Suprapubic skin (tissue), 4 donors: ENCODE measurements at regions not wholly inside any gene's neighbourhood (a gene's known extent, or its start where the extent isn't known, plus 50 kb on each side); places are given as distances from the start of the nearest gene placed in this dataset.

ENCODE experiments used
- DNase-seq, 2 donors: peaks; one replicate each; pipeline ENCODE4 v3.0.0-alpha.2; 2019; ENCODE audit warnings: low spot score in 2 of 2
- H3K27ac ChIP-seq: fragments of 200-600 bp; sonication (generic); one replicate; pipeline ENCODE4 v1.5.1; 2019
- H3K27me3 ChIP-seq: fragments of 200-600 bp; sonication (generic); one replicate; pipeline ENCODE4 v1.5.1; 2019
- H3K36me3 ChIP-seq: fragments of 200-600 bp; sonication (generic); one replicate; pipeline ENCODE4 v1.5.1; 2019
- H3K4me1 ChIP-seq: fragments of 200-600 bp; sonication (generic); one replicate; pipeline ENCODE4 v1.5.1; 2019
- H3K4me3 ChIP-seq: fragments of 200-600 bp; sonication (generic); one replicate; pipeline ENCODE4 v1.5.1; 2019; ENCODE audit warnings: mild to moderate bottlenecking
- H3K9me3 ChIP-seq: fragments of 200-600 bp; sonication (generic); one replicate; pipeline ENCODE4 v1.5.1; 2019
- CTCF ChIP-seq, 2 donors: fragments of 200-600 bp in 1 of 2; fragments of 450-650 bp in 1 of 2; sonication (generic) in 1 of 2; IDR thresholded peaks; one replicate each; pipeline ENCODE4 v1.5.1; 2016 to 2019; ENCODE audit warnings: antibody characterized with exemption in 2 of 2, mild to moderate bottlenecking in 1 of 2, moderate library complexity in 1 of 2
- EP300 ChIP-seq: sonication (generic); formaldehyde crosslinking; IDR thresholded peaks from one replicate; pipeline ENCODE4 v1.6.1; 2017; ENCODE audit warnings: antibody characterized with exemption
- POLR2A ChIP-seq, 2 donors: fragments of 450-650 bp; IDR thresholded peaks; one replicate each; pipeline ENCODE4 v1.6.1; 2017; ENCODE audit warnings: antibody characterized with exemption in 2 of 2, mild to moderate bottlenecking in 2 of 2, moderate library complexity in 2 of 2
- POLR2AphosphoS5 ChIP-seq, 3 donors: sonication (generic); formaldehyde crosslinking; IDR thresholded peaks; one replicate each; pipeline ENCODE4 v1.6.1; 2017; ENCODE audit warnings: antibody characterized with exemption in 3 of 3
- WGBS: methylation state at CpG from one replicate; pipeline ENCODE4 v1.1.5; 2018; 5-methylcytosine and 5-hydroxymethylcytosine counted together

GRCh38 chrX:122464341-122464740, 719.7 kb upstream of the GRIA3 start:
- Histone ChIP-seq H3K4me1 (no peaks in the 10 kb centered on the region), H3K36me3 (no peaks in the 10 kb centered on the region), H3K4me3 (no peak overlapping the region), H3K9me3 (no peaks in the 10 kb centered on the region), H3K27ac (no peak overlapping the region), H3K27me3 (no peaks in the 10 kb centered on the region)
- 53% methylated on average over 3 of the region's 3 CpGs for WGBS
- DNase-seq, result no peak
- TF ChIP-seq POLR2A (IDR thresholded peaks at IDR 0.05) (no peak), EP300 (no peak), CTCF (IDR thresholded peaks at IDR 0.05) (no peak), POLR2AphosphoS5 (IDR thresholded peaks at IDR 0.05) (no peak)

- Histone ChIP-seq H3K27me3 (no peaks in the 10 kb centered on the region), H3K9me3 (no peaks in the 10 kb centered on the region), H3K4me3 (no peak overlapping the region), H3K4me1 (no peaks in the 10 kb centered on the region), H3K36me3 (no peaks in the 10 kb centered on the region), H3K27ac (no peak overlapping the region)
- TF ChIP-seq CTCF (IDR thresholded peaks at IDR 0.05) (no peak), POLR2A (IDR thresholded peaks at IDR 0.05) (no peak), POLR2AphosphoS5 (IDR thresholded peaks at IDR 0.05) (no peak), EP300 (no peak)
- no peak for DNase-seq
Observed at GRCh38 chrX:122475306-122475705, 708.8 kb upstream of the GRIA3 start.

- Histone ChIP-seq H3K4me1 (no peaks in the 10 kb centered on the region), H3K27me3 (no peaks in the 10 kb centered on the region), H3K9me3 (no peaks in the 10 kb centered on the region), H3K27ac (no peak overlapping the region), H3K4me3 (no peak overlapping the region), H3K36me3 (no peaks in the 10 kb centered on the region)
- no peak for TF ChIP-seq POLR2A (IDR thresholded peaks at IDR 0.05)
- no peak for TF ChIP-seq EP300
- TF ChIP-seq CTCF (IDR thresholded peaks at IDR 0.05), result no peak
- no peak for TF ChIP-seq POLR2AphosphoS5 (IDR thresholded peaks at IDR 0.05)
- WGBS, result 46% methylated on average over 2 of the region's 2 CpGs
- DNase-seq, result no peak
Observed at GRCh38 chrX:122500556-122500955, 683.5 kb upstream of the GRIA3 start.

- Histone ChIP-seq H3K27me3 (no peaks in the 10 kb centered on the region), H3K4me1 (no peaks in the 10 kb centered on the region), H3K9me3 (no peaks in the 10 kb centered on the region), H3K4me3 (no peak overlapping the region), H3K36me3 (no peaks in the 10 kb centered on the region), H3K27ac (no peak overlapping the region)
- TF ChIP-seq POLR2AphosphoS5 (IDR thresholded peaks at IDR 0.05) (no peak), CTCF (IDR thresholded peaks at IDR 0.05) (no peak), POLR2A (IDR thresholded peaks at IDR 0.05) (no peak), EP300 (no peak)
- no peak for DNase-seq
- WGBS, result 60% methylated on average over 3 of the region's 3 CpGs
Observed at GRCh38 chrX:122501652-122502051, 682.4 kb upstream of the GRIA3 start.

GRCh38 chrX:122504026-122504425, 680.1 kb upstream of the GRIA3 start:
- TF ChIP-seq POLR2AphosphoS5 (IDR thresholded peaks at IDR 0.05), result no peak
- no peak for TF ChIP-seq EP300
- no peak for TF ChIP-seq CTCF (IDR thresholded peaks at IDR 0.05)
- TF ChIP-seq POLR2A (IDR thresholded peaks at IDR 0.05), result no peak
- H3K27ac ChIP-seq, result no peak overlapping the region
- H3K9me3 ChIP-seq, result no peaks in the 10 kb centered on the region
- no peaks in the 10 kb centered on the region for H3K36me3 ChIP-seq
- no peak for DNase-seq
- H3K4me3 ChIP-seq, result no peak overlapping the region
- H3K4me1 ChIP-seq, result no peaks in the 10 kb centered on the region
- 69% methylated on average over 3 of the region's 3 CpGs for WGBS
- no peaks in the 10 kb centered on the region for H3K27me3 ChIP-seq
